ENCODE measurements at regions not wholly inside any gene's neighbourhood (a gene's known extent, or its start where the extent isn't known, plus 50 kb on each side); places are given as distances from the start of the nearest gene placed in this dataset.

GRCh38 chr17:13362341-13363122 is 239.2 kb downstream of the HS3ST3A1 start:
- intact Hi-C loops (cut with DNase I; ENCODE audit: low total_unique reads), result no loop called here
- WGBS, 5 donors, result 64 to 83% (median 69%) methylated on average over 9 of the region's 9 CpGs
- Histone ChIP-seq H3K4me1 (no peaks in the 10 kb centered on the region), H3K27me3 (replicated peaks in 1 of 7) (no peaks in the 10 kb centered on the region), H3K27ac (peak overlapping the region in 3 of 8 donors; percentile 19 to 42 (median 22)), H3K36me3 (no peaks in the 10 kb centered on the region), H3K4me3 (peak overlapping the region in 2 of 8 donors; percentile 35 to 55), H3K9me3 (no peaks in the 10 kb centered on the region)
- no peak for TF ChIP-seq POLR2A (IDR thresholded peaks at IDR 0.05)
- TF ChIP-seq, protein P1, sequence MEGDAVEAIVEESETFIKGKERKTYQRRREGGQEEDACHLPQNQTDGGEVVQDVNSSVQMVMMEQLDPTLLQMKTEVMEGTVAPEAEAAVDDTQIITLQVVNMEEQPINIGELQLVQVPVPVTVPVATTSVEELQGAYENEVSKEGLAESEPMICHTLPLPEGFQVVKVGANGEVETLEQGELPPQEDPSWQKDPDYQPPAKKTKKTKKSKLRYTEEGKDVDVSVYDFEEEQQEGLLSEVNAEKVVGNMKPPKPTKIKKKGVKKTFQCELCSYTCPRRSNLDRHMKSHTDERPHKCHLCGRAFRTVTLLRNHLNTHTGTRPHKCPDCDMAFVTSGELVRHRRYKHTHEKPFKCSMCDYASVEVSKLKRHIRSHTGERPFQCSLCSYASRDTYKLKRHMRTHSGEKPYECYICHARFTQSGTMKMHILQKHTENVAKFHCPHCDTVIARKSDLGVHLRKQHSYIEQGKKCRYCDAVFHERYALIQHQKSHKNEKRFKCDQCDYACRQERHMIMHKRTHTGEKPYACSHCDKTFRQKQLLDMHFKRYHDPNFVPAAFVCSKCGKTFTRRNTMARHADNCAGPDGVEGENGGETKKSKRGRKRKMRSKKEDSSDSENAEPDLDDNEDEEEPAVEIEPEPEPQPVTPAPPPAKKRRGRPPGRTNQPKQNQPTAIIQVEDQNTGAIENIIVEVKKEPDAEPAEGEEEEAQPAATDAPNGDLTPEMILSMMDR (IDR thresholded peaks at IDR 0.05 in 8 of 11, conservative IDR thresholded peaks at IDR 0.05 in 3 of 11), result no peak
- no peak for TF ChIP-seq POLR2AphosphoS5 (IDR thresholded peaks at IDR 0.05)
- no peak for DNase-seq

DNA sequence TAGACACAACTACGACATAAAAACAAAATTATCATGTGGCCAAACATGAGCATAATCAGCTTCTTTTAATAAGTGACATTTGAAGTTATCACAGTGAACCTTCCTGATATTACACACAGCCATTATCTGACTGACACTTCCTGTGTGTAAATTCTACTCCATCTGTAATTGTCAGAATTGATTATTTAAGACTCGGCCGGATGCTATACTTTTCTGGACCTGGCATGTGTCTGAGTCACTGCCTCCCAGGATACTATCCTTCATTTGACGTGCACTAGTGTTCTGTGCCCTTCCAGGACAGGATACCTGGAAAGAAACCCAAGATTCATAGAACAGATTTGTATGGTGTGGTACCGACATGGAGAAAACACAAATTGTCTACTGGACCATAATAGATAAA is 242.0 kb downstream of the HS3ST3A1 start:
- intact Hi-C loops (cut with DNase I; ENCODE audit: low total_unique reads), result no loop called here
- H3K27ac ChIP-seq, result no peak overlapping the region
- WGBS, 5 donors, result 70 to 88% (median 78%) methylated on average over 5 of the region's 5 CpGs
- no peak overlapping the region for H3K4me3 ChIP-seq
- H3K4me1 ChIP-seq, result no peaks in the 10 kb centered on the region
- TF ChIP-seq POLR2AphosphoS5 (IDR thresholded peaks at IDR 0.05), result no peak
- TF ChIP-seq POLR2A (IDR thresholded peaks at IDR 0.05), result no peak
- TF ChIP-seq, protein P1 (IDR thresholded peaks at IDR 0.05 in 8 of 11, conservative IDR thresholded peaks at IDR 0.05 in 3 of 11), result no peak
- H3K27me3 ChIP-seq (replicated peaks in 1 of 7), result no peaks in the 10 kb centered on the region
- no peaks in the 10 kb centered on the region for H3K36me3 ChIP-seq
- no peak for DNase-seq
- H3K9me3 ChIP-seq, result no peaks in the 10 kb centered on the region

DNA sequence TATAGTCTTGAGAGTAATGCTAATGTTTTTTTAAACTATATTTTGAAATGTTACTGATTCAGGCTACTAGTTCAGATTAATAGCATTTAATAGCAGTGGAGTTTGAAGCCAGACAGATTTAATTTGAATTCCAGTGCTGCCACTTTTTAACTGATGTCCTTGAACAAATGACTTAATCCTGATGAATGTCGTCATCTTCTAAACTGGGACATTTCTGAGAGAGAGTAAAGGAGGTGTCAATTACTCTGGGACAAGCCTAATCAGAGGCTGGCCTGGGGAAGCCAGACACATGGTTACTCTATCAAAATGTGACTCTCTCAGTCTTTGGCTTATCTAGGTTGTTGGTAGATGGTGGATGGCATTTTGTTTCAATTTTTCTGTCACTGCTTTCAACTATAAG is 246.7 kb downstream of the HS3ST3A1 start:
- no peaks in the 10 kb centered on the region for H3K9me3 ChIP-seq
- no peaks in the 10 kb centered on the region for H3K27me3 ChIP-seq (replicated peaks in 1 of 7)
- no peak overlapping the region for H3K4me3 ChIP-seq
- WGBS, 5 donors, result 50 to 70% (median 63%) methylated on average over 1 of the region's 1 CpG
- H3K36me3 ChIP-seq, result no peaks in the 10 kb centered on the region
- no peak overlapping the region for H3K27ac ChIP-seq
- DNase-seq, result no peak
- TF ChIP-seq POLR2AphosphoS5 (IDR thresholded peaks at IDR 0.05) (no peak), POLR2A (IDR thresholded peaks at IDR 0.05) (no peak)
- intact Hi-C loops (cut with DNase I; ENCODE audit: low total_unique reads), result no loop called here
- no peaks in the 10 kb centered on the region for H3K4me1 ChIP-seq

DNA sequence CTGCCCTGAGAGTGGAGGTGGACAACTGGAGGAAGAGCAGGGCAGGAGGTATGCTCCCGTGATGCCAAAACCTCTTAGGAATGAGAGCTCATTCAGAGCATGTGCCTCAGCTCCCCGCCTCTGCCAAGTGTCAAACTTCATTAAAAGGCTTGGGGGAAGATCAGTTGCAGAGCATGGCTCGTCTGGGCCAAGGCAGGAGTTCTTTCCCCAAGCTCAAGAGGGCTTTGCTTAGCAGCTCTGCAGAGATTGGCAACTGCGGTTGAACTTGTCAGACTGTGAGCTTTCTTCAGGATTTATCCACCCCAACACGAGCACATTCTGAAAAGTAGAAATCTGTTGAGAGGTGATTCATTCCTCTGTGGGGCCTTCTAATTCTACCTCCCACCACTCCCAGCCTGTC is 248.1 kb downstream of the HS3ST3A1 start:
- WGBS, 5 donors, result 49 to 80% (median 75%) methylated on average over 5 of the region's 5 CpGs
- DNase-seq, result no peak
- H3K9me3 ChIP-seq, result no peaks in the 10 kb centered on the region
- H3K27me3 ChIP-seq (replicated peaks in 1 of 7), result no peaks in the 10 kb centered on the region
- H3K27ac ChIP-seq, result no peak overlapping the region
- no peaks in the 10 kb centered on the region for H3K36me3 ChIP-seq
- intact Hi-C loops (cut with DNase I; ENCODE audit: low total_unique reads), result no loop called here
- H3K4me3 ChIP-seq, result no peak overlapping the region
- H3K4me1 ChIP-seq, result no peaks in the 10 kb centered on the region
- TF ChIP-seq POLR2A (IDR thresholded peaks at IDR 0.05) (no peak), POLR2AphosphoS5 (IDR thresholded peaks at IDR 0.05) (no peak)
- TF ChIP-seq, protein P1 (IDR thresholded peaks at IDR 0.05 in 8 of 11, conservative IDR thresholded peaks at IDR 0.05 in 3 of 11), result no peak

Data from spleen (tissue), 11 donors.